ENCODE measurements at regions not wholly inside any gene's neighbourhood (a gene's known extent, or its start where the extent isn't known, plus 50 kb on each side); places are given as distances from the start of the nearest gene placed in this dataset.

DNA sequence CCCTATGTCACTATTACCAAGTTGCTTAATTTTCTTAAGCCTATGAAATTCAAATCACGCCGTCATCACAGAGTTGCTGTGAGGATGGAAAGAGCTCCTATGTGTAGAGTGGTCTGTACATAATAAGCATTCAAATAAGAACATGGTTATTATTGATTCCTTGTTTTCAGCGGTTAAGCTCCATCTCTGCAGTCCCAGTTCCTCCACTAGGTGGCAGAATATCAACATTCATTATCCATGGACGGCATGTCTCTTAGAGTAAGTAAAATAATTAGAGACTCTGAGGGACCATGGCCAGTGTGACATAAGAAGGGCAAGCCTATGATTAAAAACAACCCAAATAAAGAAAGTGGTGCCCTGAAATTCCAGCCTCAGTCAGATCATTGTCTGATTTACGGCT, 132.5 kb upstream of the NHS start:
- Histone ChIP-seq H3K4me3 (ENCODE audit: control insufficient read depth in 2 of 3, extremely low read depth in 1 of 3, insufficient read depth in 2 of 3, low read depth in 1 of 3, low read length in 3 of 3) (no peak overlapping the region), H3K4me1 (ENCODE audit: control insufficient read depth, extremely low read depth, insufficient read depth, low read length) (no peaks in the 10 kb centered on the region), H2AFZ (ENCODE audit: control insufficient read depth, low read length) (no peak overlapping the region), H3K27me3 (ENCODE audit: control insufficient read depth, extremely low read depth, insufficient read depth, low read length) (no peaks in the 10 kb centered on the region), H3K9me3 (ENCODE audit: control insufficient read depth, low read depth, low read length) (no peaks in the 10 kb centered on the region), H3K36me3 (ENCODE audit: control insufficient read depth in 2 of 2, extremely low read depth in 1 of 2, insufficient read depth in 2 of 2, low read length in 2 of 2) (no peaks in the 10 kb centered on the region), H3K9ac (ENCODE audit: control insufficient read depth, extremely low read depth, insufficient read depth, low read length) (no peak overlapping the region), H3K27ac (ENCODE audit: control insufficient read depth, insufficient read depth, low read length) (no peak overlapping the region), H3K9me1 (ENCODE audit: control insufficient read depth, extremely low read depth, insufficient read depth, low read length) (no peaks in the 10 kb centered on the region), H4K20me1 (ENCODE audit: control insufficient read depth, extremely low read depth, insufficient read depth, low read length) (no peaks in the 10 kb centered on the region), H3K79me2 (ENCODE audit: control insufficient read depth, insufficient read depth, low read length) (no peaks in the 10 kb centered on the region), H3K4me2 (ENCODE audit: control insufficient read depth, extremely low read depth, insufficient read depth, low read depth, low read length) (no peak overlapping the region)
- TF ChIP-seq EZH2 (IDR thresholded peaks at IDR 0.05; ENCODE audit: low read length) = no peak
- TF ChIP-seq, protein P1, sequence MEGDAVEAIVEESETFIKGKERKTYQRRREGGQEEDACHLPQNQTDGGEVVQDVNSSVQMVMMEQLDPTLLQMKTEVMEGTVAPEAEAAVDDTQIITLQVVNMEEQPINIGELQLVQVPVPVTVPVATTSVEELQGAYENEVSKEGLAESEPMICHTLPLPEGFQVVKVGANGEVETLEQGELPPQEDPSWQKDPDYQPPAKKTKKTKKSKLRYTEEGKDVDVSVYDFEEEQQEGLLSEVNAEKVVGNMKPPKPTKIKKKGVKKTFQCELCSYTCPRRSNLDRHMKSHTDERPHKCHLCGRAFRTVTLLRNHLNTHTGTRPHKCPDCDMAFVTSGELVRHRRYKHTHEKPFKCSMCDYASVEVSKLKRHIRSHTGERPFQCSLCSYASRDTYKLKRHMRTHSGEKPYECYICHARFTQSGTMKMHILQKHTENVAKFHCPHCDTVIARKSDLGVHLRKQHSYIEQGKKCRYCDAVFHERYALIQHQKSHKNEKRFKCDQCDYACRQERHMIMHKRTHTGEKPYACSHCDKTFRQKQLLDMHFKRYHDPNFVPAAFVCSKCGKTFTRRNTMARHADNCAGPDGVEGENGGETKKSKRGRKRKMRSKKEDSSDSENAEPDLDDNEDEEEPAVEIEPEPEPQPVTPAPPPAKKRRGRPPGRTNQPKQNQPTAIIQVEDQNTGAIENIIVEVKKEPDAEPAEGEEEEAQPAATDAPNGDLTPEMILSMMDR (optimal IDR thresholded peaks at IDR 0.05 in 1 of 3, IDR thresholded peaks at IDR 0.05 in 1 of 3, conservative IDR thresholded peaks at IDR 0.05 in 1 of 3; ENCODE audit: extremely low read depth in 1 of 3, insufficient read depth in 2 of 3, low read length in 3 of 3) = peak; percentile 57 to 77 (median 64)
- no peak for FAIRE-seq
- no peak for DNase-seq (ENCODE audit: low read depth, low spot score)
- dilution Hi-C loops (cut with MboI; ENCODE audit: extremely low pct_ligation_motif_present, low sequenced_read_pairs) = no loop called here

DNA sequence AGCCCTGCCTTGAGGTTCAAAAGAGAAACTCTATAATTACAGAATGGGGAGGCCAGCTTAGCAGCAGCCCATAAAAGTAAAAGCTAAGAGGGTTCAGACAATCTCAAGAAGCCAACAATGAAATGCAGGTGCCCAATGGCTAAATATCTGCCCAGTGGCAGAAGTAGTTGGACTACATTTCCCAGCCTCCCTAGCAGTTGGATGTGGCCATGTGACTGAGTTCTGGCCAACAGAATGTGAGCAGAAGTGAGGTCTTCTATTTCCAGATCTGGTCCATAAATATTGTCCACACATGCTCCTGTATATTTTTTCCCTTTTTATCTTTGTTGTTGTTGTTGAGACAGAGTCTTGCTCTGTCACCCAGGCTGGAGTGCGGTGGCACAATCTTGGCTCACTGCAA, 127.9 kb upstream of the NHS start:
- Histone ChIP-seq H2AFZ (ENCODE audit: control insufficient read depth, low read length) (no peak overlapping the region), H3K27ac (ENCODE audit: control insufficient read depth, insufficient read depth, low read length) (no peak overlapping the region), H3K9me3 (ENCODE audit: control insufficient read depth, low read depth, low read length) (no peaks in the 10 kb centered on the region), H3K4me3 (ENCODE audit: control insufficient read depth in 2 of 3, extremely low read depth in 1 of 3, insufficient read depth in 2 of 3, low read depth in 1 of 3, low read length in 3 of 3) (no peak overlapping the region), H3K4me1 (ENCODE audit: control insufficient read depth, extremely low read depth, insufficient read depth, low read length) (no peaks in the 10 kb centered on the region), H3K27me3 (ENCODE audit: control insufficient read depth, extremely low read depth, insufficient read depth, low read length) (no peaks in the 10 kb centered on the region), H4K20me1 (ENCODE audit: control insufficient read depth, extremely low read depth, insufficient read depth, low read length) (no peaks in the 10 kb centered on the region), H3K9me1 (ENCODE audit: control insufficient read depth, extremely low read depth, insufficient read depth, low read length) (no peaks in the 10 kb centered on the region), H3K79me2 (ENCODE audit: control insufficient read depth, insufficient read depth, low read length) (no peaks in the 10 kb centered on the region), H3K36me3 (ENCODE audit: control insufficient read depth in 2 of 2, extremely low read depth in 1 of 2, insufficient read depth in 2 of 2, low read length in 2 of 2) (no peaks in the 10 kb centered on the region), H3K9ac (ENCODE audit: control insufficient read depth, extremely low read depth, insufficient read depth, low read length) (no peak overlapping the region), H3K4me2 (ENCODE audit: control insufficient read depth, extremely low read depth, insufficient read depth, low read depth, low read length) (no peak overlapping the region)
- no peak for TF ChIP-seq EZH2 (IDR thresholded peaks at IDR 0.05; ENCODE audit: low read length)
- TF ChIP-seq, protein P1 (optimal IDR thresholded peaks at IDR 0.05 in 1 of 3, IDR thresholded peaks at IDR 0.05 in 1 of 3, conservative IDR thresholded peaks at IDR 0.05 in 1 of 3; ENCODE audit: extremely low read depth in 1 of 3, insufficient read depth in 2 of 3, low read length in 3 of 3) = no peak
- no peak for DNase-seq (ENCODE audit: low read depth, low spot score)
- dilution Hi-C loops (cut with MboI; ENCODE audit: extremely low pct_ligation_motif_present, low sequenced_read_pairs) = no loop called here
- FAIRE-seq = no peak
